ENCODE measurements at regions not wholly inside any gene's neighbourhood (a gene's known extent, or its start where the extent isn't known, plus 50 kb on each side); places are given as distances from the start of the nearest gene placed in this dataset.
"Not testable (repeated sequence)": the region's sequence is repeated elsewhere in the genome, so short reads cannot be mapped to it uniquely, and the experiment has no call there.

GRCh38 chr7:149930374-149931068 lies 56.8 kb downstream of the ATP6V0E2 start:
- not testable (repeated sequence) for DNase-seq

DNA sequence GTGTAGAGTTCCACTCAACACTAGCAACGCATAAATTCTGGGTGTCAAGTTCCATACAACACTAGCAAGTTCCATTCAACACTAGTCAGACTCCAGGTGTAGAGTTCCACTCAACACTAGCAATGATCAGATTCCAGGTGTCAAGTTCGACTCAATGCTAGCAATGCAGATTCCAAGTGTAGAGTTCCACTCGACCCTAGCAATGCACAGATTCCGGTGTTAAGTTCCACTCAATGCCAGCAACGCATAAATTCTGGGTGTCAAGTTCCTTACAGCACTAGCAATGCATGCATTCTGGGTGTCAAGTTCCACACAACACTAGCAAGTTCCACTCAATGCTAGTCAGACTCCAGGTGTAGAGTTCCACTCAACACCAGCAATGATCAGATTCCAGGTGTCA lies 60.0 kb downstream of the ATP6V0E2 start:
- DNase-seq = not testable (repeated sequence)

DNA sequence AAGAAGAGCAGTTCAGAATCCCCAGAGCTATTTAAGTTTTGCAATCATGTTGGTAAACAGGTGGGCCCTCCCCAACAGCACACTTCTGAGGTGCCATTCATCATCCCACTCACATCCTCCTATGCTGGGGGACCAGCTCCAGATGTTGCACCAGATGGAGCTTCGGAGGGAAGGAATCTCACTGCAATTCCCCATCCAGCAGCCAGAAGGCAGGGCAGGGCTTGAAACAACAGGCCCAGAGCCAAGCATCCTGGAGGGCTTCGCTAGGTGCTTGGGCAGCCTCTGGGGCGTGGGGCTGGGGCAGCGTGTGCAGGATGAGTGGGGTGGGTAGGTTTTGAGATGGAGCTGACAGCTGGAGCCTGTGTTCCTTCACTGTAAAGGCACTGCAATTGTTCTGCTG lies 73.6 kb downstream of the ATP6V0E2 start:
- DNase-seq = not testable (repeated sequence)

DNA sequence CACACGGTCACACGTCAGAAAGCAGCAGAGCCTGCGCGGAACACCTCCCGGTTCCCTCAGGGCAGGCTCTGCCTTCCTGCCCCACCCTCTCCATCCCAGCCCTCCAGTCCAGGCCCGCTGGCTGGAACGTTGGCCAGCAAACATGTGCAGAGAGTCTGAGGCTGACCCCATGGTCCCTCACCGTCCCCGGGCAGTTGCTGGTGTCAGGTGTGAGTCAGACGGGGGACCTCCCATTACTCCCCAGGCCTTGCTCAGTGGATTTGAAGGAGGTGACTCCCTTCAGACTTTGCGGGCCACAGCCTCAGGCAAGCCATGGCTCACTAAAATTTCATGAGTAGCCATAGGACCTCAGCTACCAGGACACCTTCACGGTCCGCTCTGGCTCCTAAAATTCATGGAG lies 74.7 kb downstream of the ATP6V0E2 start:
- DNase-seq = not testable (repeated sequence)

- DNase-seq = peak in 1 of 2 experiments; percentile 6
Measured at GRCh38 chr7:149949863-149950577, 76.3 kb downstream of the ATP6V0E2 start.

- not testable (repeated sequence) for DNase-seq
Measured at GRCh38 chr7:149950578-149950924, 76.8 kb downstream of the ATP6V0E2 start.

- not testable (repeated sequence) for DNase-seq
Measured at GRCh38 chr7:149951579-149951978, 77.8 kb downstream of the ATP6V0E2 start.

DNA sequence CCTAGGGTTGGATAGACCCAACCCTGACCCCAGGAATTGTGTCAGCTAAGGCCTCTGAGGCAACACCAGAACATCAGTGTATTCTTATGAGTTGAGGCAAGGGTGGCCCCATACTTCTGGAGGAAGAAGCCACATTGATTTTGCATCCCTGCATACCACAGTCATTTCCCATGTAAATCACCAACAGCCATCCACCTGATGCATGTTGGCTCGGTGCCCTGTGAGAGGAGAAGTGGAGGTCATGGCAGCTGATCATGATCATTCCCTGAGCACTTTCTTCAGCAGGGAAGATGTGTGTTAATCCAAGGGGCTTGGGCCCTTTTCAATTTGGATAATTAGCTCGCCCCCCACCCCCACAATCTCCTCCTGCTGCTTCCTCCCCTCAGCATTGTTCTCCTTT lies 85.1 kb downstream of the ATP6V0E2 start:
- DNase-seq = not testable (repeated sequence)

- not testable (repeated sequence) for DNase-seq
Measured at GRCh38 chr7:149960863-149961262, 87.1 kb downstream of the ATP6V0E2 start.

- DNase-seq = peak in 1 of 2 experiments; percentile 21
Measured at GRCh38 chr7:149961878-149962277, 88.1 kb downstream of the ATP6V0E2 start.

DNA sequence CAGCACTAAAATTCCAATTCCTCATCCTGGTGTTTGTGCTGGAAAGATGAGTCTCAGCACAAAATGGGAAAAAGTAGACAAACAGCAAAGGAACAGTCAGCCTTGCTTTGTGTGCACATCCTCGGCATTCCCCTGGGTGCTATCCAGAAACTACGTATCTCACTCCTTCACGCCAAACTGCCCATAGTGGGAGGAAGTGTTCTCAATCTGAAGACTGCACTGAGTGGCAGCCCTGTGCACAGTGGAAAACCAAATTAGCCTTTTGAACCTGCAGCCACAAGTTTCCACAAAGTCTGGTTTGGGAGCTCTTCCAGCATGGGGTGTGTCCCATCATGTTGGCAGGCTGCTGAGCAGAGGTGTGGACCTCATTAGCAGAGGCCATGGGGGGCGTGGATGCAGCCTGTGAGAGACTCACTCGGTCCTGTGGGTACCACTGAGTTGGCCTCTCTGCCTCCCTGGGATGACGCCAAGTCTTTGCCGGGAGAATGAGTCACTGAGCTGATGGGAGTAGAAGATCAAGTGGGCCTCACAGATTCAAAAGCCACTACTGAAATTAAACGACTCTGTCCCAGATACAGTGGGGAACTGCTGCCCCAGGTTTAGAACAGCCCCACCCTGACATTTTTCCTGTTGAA lies 89.0 kb downstream of the ATP6V0E2 start:
- DNase-seq = not testable (repeated sequence)

GRCh38 chr7:149963985-149964384 lies 90.2 kb downstream of the ATP6V0E2 start:
- DNase-seq = not testable (repeated sequence)

GRCh38 chr7:149966444-149966843 lies 92.7 kb downstream of the ATP6V0E2 start:
- DNase-seq = not testable (repeated sequence)

DNA sequence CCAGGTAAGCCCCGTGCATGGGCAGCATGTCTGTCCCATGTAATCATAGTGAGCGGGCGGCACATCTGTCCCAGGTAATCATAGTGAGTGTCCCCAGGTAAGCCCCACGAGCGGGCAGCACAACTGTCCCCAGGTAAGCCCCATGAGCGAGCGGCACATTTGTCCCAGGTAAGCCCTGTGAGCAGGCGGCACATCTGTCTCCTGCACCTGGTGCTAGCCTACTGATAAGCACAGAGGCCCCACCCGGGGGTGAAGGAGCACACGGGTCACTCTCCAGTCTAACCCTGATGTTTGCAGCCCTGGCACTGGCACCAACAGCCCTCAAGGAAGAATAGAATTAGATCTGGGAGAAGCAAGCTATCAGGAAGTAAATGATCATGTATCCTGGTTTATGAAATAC lies 99.2 kb downstream of the ATP6V0E2 start:
- DNase-seq = not testable (repeated sequence)

DNA sequence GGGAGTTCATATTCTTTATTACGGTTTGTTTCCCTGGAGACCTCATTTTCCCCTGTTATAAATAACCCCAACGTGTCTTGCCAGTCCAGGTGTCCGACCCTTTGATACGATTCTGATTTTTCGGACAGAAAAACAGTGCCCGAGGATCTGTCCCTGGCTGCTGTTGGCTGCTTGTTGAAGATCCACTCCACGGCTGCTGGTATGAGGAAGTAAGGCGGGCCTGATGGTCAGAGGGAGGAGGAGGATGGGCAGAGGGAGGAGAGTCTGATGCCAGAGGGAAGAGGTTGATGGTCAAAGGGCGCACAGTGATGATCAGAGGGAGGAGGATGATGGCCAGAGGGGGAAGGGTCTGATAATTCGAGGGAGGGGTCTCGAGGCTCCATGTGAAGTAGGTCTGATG lies 99.9 kb downstream of the ATP6V0E2 start:
- not testable (repeated sequence) for DNase-seq

DNA sequence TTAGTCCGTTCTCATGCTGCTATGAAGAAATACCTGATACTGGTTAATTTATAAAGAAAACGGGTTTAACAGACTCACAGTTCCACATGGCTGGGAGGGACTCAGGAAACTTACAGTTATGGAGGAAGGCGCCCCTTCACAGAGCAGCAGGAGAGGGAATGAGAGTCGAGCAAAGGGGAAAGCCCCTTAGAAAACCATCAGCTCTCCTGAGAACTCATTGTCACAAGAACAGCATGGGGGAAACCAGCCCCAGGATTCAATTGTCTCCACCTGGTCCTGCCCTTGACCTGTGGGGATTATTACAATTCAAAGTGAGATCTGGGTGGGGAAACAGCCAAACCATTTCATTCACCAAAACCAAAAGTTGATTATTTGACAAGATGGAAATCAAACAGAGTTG lies 101.8 kb downstream of the ATP6V0E2 start:
- DNase-seq = not testable (repeated sequence)

DNA sequence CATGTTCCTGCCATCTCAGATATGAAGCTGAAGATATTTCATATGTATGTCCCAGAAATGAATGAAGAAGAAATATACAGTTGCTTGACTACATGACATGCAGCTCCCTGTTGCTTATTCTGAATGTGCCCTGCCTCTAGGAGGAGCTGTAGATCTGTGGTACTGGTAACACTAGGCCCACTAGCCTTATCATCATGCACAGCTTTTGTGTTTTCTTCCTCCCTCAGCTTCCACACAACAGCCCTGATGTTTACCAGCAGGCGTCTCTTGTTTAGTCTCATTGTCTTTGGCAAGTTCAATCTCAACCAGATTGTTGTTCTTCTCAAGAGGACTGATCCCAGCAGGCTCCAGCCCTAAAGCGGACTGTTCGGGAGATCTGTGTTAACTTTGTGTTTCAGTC lies 104.8 kb downstream of the ATP6V0E2 start:
- DNase-seq = not testable (repeated sequence)

GRCh38 chr7:149978944-149979343 lies 105.2 kb downstream of the ATP6V0E2 start:
- not testable (repeated sequence) for DNase-seq

GRCh38 chr7:149982537-149983112 lies 108.9 kb downstream of the ATP6V0E2 start:
- DNase-seq = not testable (repeated sequence)

DNA sequence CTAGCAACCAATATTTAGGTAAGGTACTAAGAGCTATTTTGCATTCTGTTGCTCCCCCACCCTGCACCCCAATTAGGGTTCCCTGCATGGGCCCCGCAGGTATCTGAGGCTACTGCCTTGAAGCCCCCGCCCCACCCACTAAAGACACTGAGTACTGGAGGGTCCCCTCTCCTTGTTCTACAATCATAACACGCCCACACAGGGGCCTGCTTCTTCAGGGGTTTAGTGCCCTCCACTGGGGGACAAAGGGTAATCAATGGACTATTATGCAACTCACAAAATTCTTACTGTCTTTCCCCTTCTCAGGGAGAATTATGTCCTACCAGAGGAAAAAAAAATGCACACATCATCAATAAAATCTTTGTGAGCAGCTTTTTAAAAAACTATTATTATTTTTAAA lies 113.1 kb downstream of the ATP6V0E2 start:
- DNase-seq = not testable (repeated sequence)

DNA sequence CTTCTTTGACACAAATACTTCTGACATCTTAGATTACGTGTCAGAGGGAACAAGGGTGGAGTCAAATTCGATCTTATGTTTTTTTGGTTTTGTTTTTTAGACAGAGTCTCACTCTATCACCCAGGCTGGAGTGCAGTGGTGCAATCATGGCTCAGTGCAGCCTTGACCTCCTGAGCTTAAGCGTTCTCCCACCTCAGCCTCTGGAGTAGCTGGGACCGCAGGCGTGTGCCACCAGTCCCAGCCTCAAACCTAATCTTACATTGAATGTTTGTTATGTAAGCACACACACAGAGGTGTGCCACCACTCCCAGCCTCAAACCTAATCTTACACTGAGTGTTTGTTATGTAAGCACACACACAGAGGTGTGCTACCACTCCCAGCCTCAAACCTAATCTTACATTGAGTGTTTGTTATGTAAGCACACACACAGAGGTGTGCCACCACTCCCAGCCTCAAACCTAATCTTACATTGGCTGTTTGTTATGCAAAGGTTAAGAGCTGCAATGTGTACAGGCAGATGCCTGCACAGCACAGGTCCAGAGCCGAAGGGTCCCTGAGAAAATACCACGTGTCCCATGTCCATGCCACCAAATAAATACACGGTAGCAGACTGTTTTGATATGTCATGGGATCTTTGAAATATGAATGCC lies 118.0 kb downstream of the ATP6V0E2 start:
- not testable (repeated sequence) for DNase-seq

GRCh38 chr7:149992366-149992765 lies 118.6 kb downstream of the ATP6V0E2 start:
- not testable (repeated sequence) for DNase-seq

Measured in activated CD4-positive, alpha-beta T cell treated with anti-CD3 and anti-CD28 coated beads, Interleukin-2, amount 50 U/mL, for 48 hours (primary cell).